Kidney (tissue), 13 donors: ENCODE measurements at regions not wholly inside any gene's neighbourhood (a gene's known extent, or its start where the extent isn't known, plus 50 kb on each side); places are given as distances from the start of the nearest gene placed in this dataset.
"Not testable (repeated sequence)": the region's sequence is repeated elsewhere in the genome, so short reads cannot be mapped to it uniquely, and the experiment has no call there.

ENCODE experiments used
- DNase-seq, 5 donors: peaks; one replicate each; pipeline ENCODE4 v3.0.0-alpha.2; 2013 to 2020
- FAIRE-seq: peaks from 2 replicates; lab custom pipeline; 2012; peaks lifted over from hg19 to GRCh38; lab: Jason Lieb, UNC
- H3K27ac ChIP-seq, 2 donors: one replicate each; pipeline ENCODE4 v1.7.0; 2013; ENCODE audit warnings: low read depth in 2 of 2, low read length in 2 of 2, inconsistent platforms in 1 of 2
- H3K27me3 ChIP-seq: one replicate; pipeline ENCODE4 v1.7.1; 2013; ENCODE audit warnings: low read length, inconsistent platforms; ENCODE audit not compliant: control insufficient read depth, insufficient read depth
- H3K36me3 ChIP-seq, 3 donors: one replicate each; pipeline versions ENCODE4 v1.7.0 to v1.7.1; 2013; ENCODE audit warnings: low read length in 3 of 3, control low read depth in 1 of 3, inconsistent platforms in 1 of 3; ENCODE audit not compliant: insufficient read depth in 3 of 3, control insufficient read depth in 2 of 3
- H3K4me1 ChIP-seq, 3 donors: one replicate each; pipeline versions ENCODE4 v1.7.0 to v1.7.1; 2013; ENCODE audit warnings: low read length in 3 of 3, inconsistent platforms in 1 of 3, low read depth in 1 of 3; ENCODE audit not compliant: control insufficient read depth in 2 of 3, insufficient read depth in 2 of 3
- H3K4me3 ChIP-seq, 3 donors: one replicate each; pipeline versions ENCODE4 v1.7.0 to v1.8.1; 2013; ENCODE audit warnings: low read length in 3 of 3, control low read depth in 1 of 3, inconsistent platforms in 1 of 3
- H3K9ac ChIP-seq, 3 donors: one replicate each; pipeline versions ENCODE4 v1.7.0 to v1.7.1; 2013; ENCODE audit warnings: low read length in 3 of 3, control low read depth in 1 of 3, inconsistent platforms in 1 of 3
- H3K9me3 ChIP-seq, 3 donors: one replicate each; pipeline versions ENCODE4 v1.7.0 to v1.7.1; 2013; ENCODE audit warnings: low read length in 3 of 3, control low read depth in 1 of 3, inconsistent platforms in 1 of 3; ENCODE audit not compliant: control insufficient read depth in 2 of 3, insufficient read depth in 1 of 3
- intact Hi-C: fragments of 100-400 bp; cut with DNase I; formaldehyde crosslinking; loops from one replicate; pipeline ENCODE4 v1.11.1; 2022
- TF ChIP-seq, protein P1 (sequence below): IDR thresholded peaks from 3 replicates; pipeline ENCODE4 v1.5.1; 2012; ENCODE audit warnings: mild to moderate bottlenecking, moderate library complexity, borderline replicate concordance; ENCODE audit not compliant: insufficient read depth; ENCODE audit errors: extremely low read depth
- donor health status: control.
- donor health status: control.
- donor health status: control.
- donor health status: control.
- donor health status: control.
- donor health status: DM: yes; HTN: yes; CAD: no.
- donor health status: Normal renal cell carcinoma (clear cell type).

GRCh38 chr4:43485196-43485595 is 592.7 kb downstream of the GRXCR1 start:
- H3K4me1 ChIP-seq = no peaks in the 10 kb centered on the region
- TF ChIP-seq, protein P1, sequence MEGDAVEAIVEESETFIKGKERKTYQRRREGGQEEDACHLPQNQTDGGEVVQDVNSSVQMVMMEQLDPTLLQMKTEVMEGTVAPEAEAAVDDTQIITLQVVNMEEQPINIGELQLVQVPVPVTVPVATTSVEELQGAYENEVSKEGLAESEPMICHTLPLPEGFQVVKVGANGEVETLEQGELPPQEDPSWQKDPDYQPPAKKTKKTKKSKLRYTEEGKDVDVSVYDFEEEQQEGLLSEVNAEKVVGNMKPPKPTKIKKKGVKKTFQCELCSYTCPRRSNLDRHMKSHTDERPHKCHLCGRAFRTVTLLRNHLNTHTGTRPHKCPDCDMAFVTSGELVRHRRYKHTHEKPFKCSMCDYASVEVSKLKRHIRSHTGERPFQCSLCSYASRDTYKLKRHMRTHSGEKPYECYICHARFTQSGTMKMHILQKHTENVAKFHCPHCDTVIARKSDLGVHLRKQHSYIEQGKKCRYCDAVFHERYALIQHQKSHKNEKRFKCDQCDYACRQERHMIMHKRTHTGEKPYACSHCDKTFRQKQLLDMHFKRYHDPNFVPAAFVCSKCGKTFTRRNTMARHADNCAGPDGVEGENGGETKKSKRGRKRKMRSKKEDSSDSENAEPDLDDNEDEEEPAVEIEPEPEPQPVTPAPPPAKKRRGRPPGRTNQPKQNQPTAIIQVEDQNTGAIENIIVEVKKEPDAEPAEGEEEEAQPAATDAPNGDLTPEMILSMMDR = no peak

GRCh38 chr4:43496188-43496587 is 603.7 kb downstream of the GRXCR1 start:
- no peak for DNase-seq
- TF ChIP-seq, protein P1 = no peak
- Histone ChIP-seq H3K36me3 (no peaks in the 10 kb centered on the region), H3K9ac (no peak overlapping the region), H3K27ac (no peak overlapping the region), H3K9me3 (no peaks in the 10 kb centered on the region), H3K27me3 (no peaks in the 10 kb centered on the region), H3K4me1 (no peaks in the 10 kb centered on the region), H3K4me3 (no peak overlapping the region)
- FAIRE-seq = no peak
- intact Hi-C loops = no loop called here

More at GRCh38 chr4:43485196-43485595, 592.7 kb downstream of the GRXCR1 start:
- Histone ChIP-seq H3K27ac (no peak overlapping the region), H3K4me3 (no peak overlapping the region), H3K27me3 (no peaks in the 10 kb centered on the region), H3K9me3 (no peaks in the 10 kb centered on the region), H3K9ac (no peak overlapping the region), H3K36me3 (no peaks in the 10 kb centered on the region)
- intact Hi-C loops = no loop called here
- DNase-seq (no peak), FAIRE-seq (no peak)

GRCh38 chr4:43496602-43497001 is 604.1 kb downstream of the GRXCR1 start:
- Histone ChIP-seq H3K4me1 (no peaks in the 10 kb centered on the region), H3K9ac (no peak overlapping the region), H3K4me3 (no peak overlapping the region), H3K36me3 (no peaks in the 10 kb centered on the region), H3K9me3 (no peaks in the 10 kb centered on the region), H3K27me3 (no peaks in the 10 kb centered on the region), H3K27ac (no peak overlapping the region)
- intact Hi-C loops = no loop called here
- TF ChIP-seq, protein P1 = no peak
- FAIRE-seq (no peak), DNase-seq (no peak)

DNA sequence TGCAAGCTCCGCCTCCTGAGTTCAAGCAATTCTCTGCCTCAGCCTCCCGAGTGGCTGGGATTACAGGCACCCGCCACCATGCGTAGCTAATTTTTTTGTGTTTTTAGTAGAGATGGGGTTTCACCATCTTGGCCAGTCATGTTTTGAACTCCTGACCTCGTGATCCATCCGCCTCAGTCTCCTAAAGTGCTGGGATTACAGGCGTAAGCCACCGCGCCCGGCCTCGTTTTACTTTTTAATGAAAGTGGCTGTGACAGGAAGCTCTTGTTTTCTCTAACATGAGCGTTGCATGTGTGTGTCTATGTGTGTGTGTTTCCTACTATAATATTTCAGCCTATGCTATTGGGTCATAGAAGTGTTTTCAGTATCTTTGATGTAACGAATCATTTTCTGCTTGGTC is 613.3 kb downstream of the GRXCR1 start:
- H3K27me3 ChIP-seq, H3K27ac ChIP-seq, H3K9me3 ChIP-seq, intact Hi-C loops, H3K4me3 ChIP-seq, DNase-seq, FAIRE-seq, H3K9ac ChIP-seq, H3K4me1 ChIP-seq, H3K36me3 ChIP-seq: not testable (repeated sequence)
